ENCODE measurements at regions not wholly inside any gene's neighbourhood (a gene's known extent, or its start where the extent isn't known, plus 50 kb on each side); places are given as distances from the start of the nearest gene placed in this dataset.

DNA sequence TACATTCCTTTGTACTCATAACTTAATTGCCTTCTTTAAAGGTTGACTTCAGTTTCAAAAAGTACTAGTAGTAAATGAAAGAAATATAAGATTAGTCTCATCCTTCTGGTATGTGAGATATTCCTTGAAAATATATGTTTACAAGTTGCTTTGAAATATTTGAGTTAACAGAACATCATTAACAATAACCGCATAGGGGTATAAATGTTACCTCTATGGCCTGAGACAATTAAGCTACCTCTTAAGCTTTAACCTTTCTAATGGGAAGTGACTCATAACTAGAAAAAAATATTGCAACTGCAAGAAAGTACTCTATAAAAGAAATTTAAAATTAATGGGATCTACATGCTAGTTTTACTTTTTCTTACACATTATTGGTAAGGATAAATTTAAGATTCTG is 399.0 kb downstream of the CDH10 start (continued):
- no peak for TF ChIP-seq RFX5 (IDR thresholded peaks at IDR 0.05; ENCODE audit: low read depth, low read length)
- TF ChIP-seq POLR2AphosphoS5 (IDR thresholded peaks at IDR 0.05; ENCODE audit: low read length), result no peak
- TF ChIP-seq ASH2L (IDR thresholded peaks at IDR 0.05; ENCODE audit: borderline replicate concordance, low read depth), result no peak
- TF ChIP-seq ZNF274 (IDR thresholded peaks at IDR 0.05; ENCODE audit: insufficient read depth, insufficient read length), result no peak
- TF ChIP-seq ATF2 (IDR thresholded peaks at IDR 0.05; ENCODE audit: low read length), result no peak

DNA sequence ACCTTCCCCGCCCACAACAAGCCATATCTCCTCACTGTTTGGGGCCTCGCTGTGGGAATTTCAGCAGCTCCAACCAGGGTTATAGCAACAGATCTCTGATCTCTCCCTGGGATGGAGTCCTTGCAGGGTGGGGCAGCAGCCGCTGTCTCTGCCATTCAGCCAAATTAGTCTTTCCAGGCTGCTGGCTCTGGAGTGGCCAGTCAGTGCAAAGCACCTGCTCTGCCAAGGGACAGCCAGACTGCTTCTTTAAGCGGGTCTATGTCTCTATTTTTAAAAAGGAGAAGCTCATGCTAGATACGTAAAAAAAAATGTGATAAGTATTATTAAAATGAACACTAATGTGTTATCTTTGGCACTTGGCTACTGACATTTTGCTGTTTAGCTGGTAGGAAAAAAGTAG is 380.2 kb downstream of the CDH10 start:
- Histone ChIP-seq H2AFZ (ENCODE audit: control insufficient read depth, low read depth, low read length) (no peak overlapping the region), H3K27me3 (replicated peaks in 1 of 2; ENCODE audit: control insufficient read depth in 2 of 2, insufficient read depth in 2 of 2, low read length in 1 of 2) (no peaks in the 10 kb centered on the region), H3K4me1 (ENCODE audit: control insufficient read depth, insufficient read depth, low read length) (no peaks in the 10 kb centered on the region), H3K9me3 (replicated peaks; ENCODE audit: control insufficient read depth, insufficient read depth, low read length) (no peaks in the 10 kb centered on the region), H3K27ac (ENCODE audit: control insufficient read depth, insufficient read depth) (no peak overlapping the region), H3K4me2 (ENCODE audit: control insufficient read depth, insufficient read depth) (no peak overlapping the region), H3K4me3 (no peak overlapping the region), H3K9ac (ENCODE audit: control insufficient read depth, insufficient read depth, low read length) (no peak overlapping the region), H3K36me3 (ENCODE audit: control insufficient read depth in 2 of 2, insufficient read depth in 2 of 2, low read length in 1 of 2) (no peaks in the 10 kb centered on the region), H4K20me1 (ENCODE audit: control insufficient read depth, insufficient read depth) (no peaks in the 10 kb centered on the region), H3K79me2 (ENCODE audit: control insufficient read depth, insufficient read depth, low read length) (no peaks in the 10 kb centered on the region)
- in situ Hi-C loops (cut with MboI), result no loop called here
- ATAC-seq (no peak), DNase-seq (ENCODE audit: low read depth, low spot score) (no peak), FAIRE-seq (no peak)
- ChIA-PET POLR2A (no interaction called here), SMC1A (ENCODE audit: uncharacterized antibody, unreplicated experiment) (no interaction called here), RAD21 (ENCODE audit: unreplicated experiment) (no interaction called here), CTCF (no interaction called here)
- no TSS peak for BruUV-seq (replicated peaks)
- WGBS (ENCODE audit: insufficient coverage, insufficient replicate concordance, low lambda C conversion rate, missing lambda C conversion rate), result 45% methylated on average over 5 of the region's 5 CpGs
- TF ChIP-seq, protein P1, sequence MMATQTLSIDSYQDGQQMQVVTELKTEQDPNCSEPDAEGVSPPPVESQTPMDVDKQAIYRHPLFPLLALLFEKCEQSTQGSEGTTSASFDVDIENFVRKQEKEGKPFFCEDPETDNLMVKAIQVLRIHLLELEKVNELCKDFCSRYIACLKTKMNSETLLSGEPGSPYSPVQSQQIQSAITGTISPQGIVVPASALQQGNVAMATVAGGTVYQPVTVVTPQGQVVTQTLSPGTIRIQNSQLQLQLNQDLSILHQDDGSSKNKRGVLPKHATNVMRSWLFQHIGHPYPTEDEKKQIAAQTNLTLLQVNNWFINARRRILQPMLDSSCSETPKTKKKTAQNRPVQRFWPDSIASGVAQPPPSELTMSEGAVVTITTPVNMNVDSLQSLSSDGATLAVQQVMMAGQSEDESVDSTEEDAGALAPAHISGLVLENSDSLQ (IDR thresholded peaks at IDR 0.05), result no peak
- TF ChIP-seq CREB1 (IDR thresholded peaks at IDR 0.05; ENCODE audit: low read depth), result no peak
- TF ChIP-seq HCFC1 (IDR thresholded peaks at IDR 0.05; ENCODE audit: low read length), result no peak
- no peak for TF ChIP-seq CHD1 (IDR thresholded peaks at IDR 0.05; ENCODE audit: low read depth, low read length)
- no peak for TF ChIP-seq TCF3 (IDR thresholded peaks at IDR 0.05; ENCODE audit: borderline replicate concordance, insufficient read depth, low read depth, low read length)
- TF ChIP-seq ZBTB33 (IDR thresholded peaks at IDR 0.05), result no peak
- no peak for TF ChIP-seq EP300 (IDR thresholded peaks at IDR 0.05; ENCODE audit: borderline replicate concordance in 1 of 2, control insufficient read depth in 1 of 2, low read depth in 2 of 2, low read length in 2 of 2)
- no peak for TF ChIP-seq FOXK2 (IDR thresholded peaks at IDR 0.05)
- TF ChIP-seq HDGF (IDR thresholded peaks at IDR 0.05), result no peak
- no peak for TF ChIP-seq POLR2AphosphoS5 (IDR thresholded peaks at IDR 0.05; ENCODE audit: low read length)
- no peak for TF ChIP-seq HDAC6 (IDR thresholded peaks at IDR 0.05; ENCODE audit: unreplicated experiment)
- intact Hi-C loops (cut with micrococcal nuclease; ENCODE audit: unreplicated experiment), result no loop called here

All from GM12878 (cell line).